Kidney (tissue), 13 donors: ENCODE measurements at regions not wholly inside any gene's neighbourhood (a gene's known extent, or its start where the extent isn't known, plus 50 kb on each side); places are given as distances from the start of the nearest gene placed in this dataset.

Experiments used
- DNase-seq, 5 donors: peaks; one replicate each; pipeline ENCODE4 v3.0.0-alpha.2; 2013 to 2020
- FAIRE-seq: peaks from 2 replicates; lab custom pipeline; 2012; peaks lifted over from hg19 to GRCh38; lab: Jason Lieb, UNC
- H3K27ac ChIP-seq, 2 donors: one replicate each; pipeline ENCODE4 v1.7.0; 2013; ENCODE audit warnings: low read depth in 2 of 2, low read length in 2 of 2, inconsistent platforms in 1 of 2
- H3K27me3 ChIP-seq: one replicate; pipeline ENCODE4 v1.7.1; 2013; ENCODE audit warnings: low read length, inconsistent platforms; ENCODE audit not compliant: control insufficient read depth, insufficient read depth
- H3K36me3 ChIP-seq, 3 donors: one replicate each; pipeline versions ENCODE4 v1.7.0 to v1.7.1; 2013; ENCODE audit warnings: low read length in 3 of 3, control low read depth in 1 of 3, inconsistent platforms in 1 of 3; ENCODE audit not compliant: insufficient read depth in 3 of 3, control insufficient read depth in 2 of 3
- H3K4me1 ChIP-seq, 3 donors: one replicate each; pipeline versions ENCODE4 v1.7.0 to v1.7.1; 2013; ENCODE audit warnings: low read length in 3 of 3, inconsistent platforms in 1 of 3, low read depth in 1 of 3; ENCODE audit not compliant: control insufficient read depth in 2 of 3, insufficient read depth in 2 of 3
- H3K4me3 ChIP-seq, 3 donors: one replicate each; pipeline versions ENCODE4 v1.7.0 to v1.8.1; 2013; ENCODE audit warnings: low read length in 3 of 3, control low read depth in 1 of 3, inconsistent platforms in 1 of 3
- H3K9ac ChIP-seq, 3 donors: one replicate each; pipeline versions ENCODE4 v1.7.0 to v1.7.1; 2013; ENCODE audit warnings: low read length in 3 of 3, control low read depth in 1 of 3, inconsistent platforms in 1 of 3
- H3K9me3 ChIP-seq, 3 donors: one replicate each; pipeline versions ENCODE4 v1.7.0 to v1.7.1; 2013; ENCODE audit warnings: low read length in 3 of 3, control low read depth in 1 of 3, inconsistent platforms in 1 of 3; ENCODE audit not compliant: control insufficient read depth in 2 of 3, insufficient read depth in 1 of 3
- CTCF ChIP-seq: IDR thresholded peaks from 3 replicates; pipeline ENCODE4 v1.5.1; 2012; ENCODE audit warnings: mild to moderate bottlenecking, moderate library complexity, borderline replicate concordance; ENCODE audit not compliant: insufficient read depth; ENCODE audit errors: extremely low read depth
- intact Hi-C: fragments of 100-400 bp; cut with DNase I; formaldehyde crosslinking; loops from one replicate; pipeline ENCODE4 v1.11.1; 2022
- donor health status: control.
- donor health status: control.
- donor health status: control.
- donor health status: control.
- donor health status: control.
- donor health status: DM: yes; HTN: yes; CAD: no.
- donor health status: Normal renal cell carcinoma (clear cell type).

- H3K4me3 ChIP-seq: no peak overlapping the region
- no peak overlapping the region for H3K27ac ChIP-seq
- intact Hi-C loops: no loop called here
- H3K9ac ChIP-seq: no peak overlapping the region
- no peaks in the 10 kb centered on the region for H3K27me3 ChIP-seq
- no peak for TF ChIP-seq CTCF
- peaks cover 0 to 14% (median 4%) of the 10 kb centered on the region in 3 donors for H3K9me3 ChIP-seq
- no peaks in the 10 kb centered on the region for H3K4me1 ChIP-seq
- FAIRE-seq (no peak), DNase-seq (no peak)
- no peaks in the 10 kb centered on the region for H3K36me3 ChIP-seq
Measured at GRCh38 chr9:22580788-22581187, 134.2 kb downstream of the DMRTA1 start.

DNA sequence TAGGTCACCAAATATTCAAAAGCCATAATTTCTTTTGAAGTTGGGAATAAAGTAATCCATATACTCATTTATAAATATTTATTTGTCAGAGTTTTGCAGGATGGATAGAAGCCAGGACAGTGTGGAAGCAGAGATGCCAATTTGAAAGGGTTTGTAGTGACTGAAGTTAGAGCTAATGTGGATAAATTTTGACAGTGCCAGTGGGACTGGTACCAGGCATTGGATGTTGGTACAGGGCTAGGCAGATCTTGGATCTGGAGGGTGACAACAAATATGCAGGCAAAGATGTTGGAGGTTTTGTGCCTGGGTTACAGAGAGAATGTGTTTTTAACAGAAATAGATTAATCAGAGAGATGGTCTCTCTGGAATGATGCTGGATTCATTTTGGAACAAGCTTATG lies 135.6 kb downstream of the DMRTA1 start:
- DNase-seq (no peak), FAIRE-seq (no peak)
- Histone ChIP-seq H3K27ac (no peak overlapping the region), H3K36me3 (no peaks in the 10 kb centered on the region), H3K9me3 (peaks cover 0 to 10% (median 2%) of the 10 kb centered on the region in 3 donors), H3K9ac (no peak overlapping the region), H3K4me3 (no peak overlapping the region), H3K4me1 (no peaks in the 10 kb centered on the region), H3K27me3 (no peaks in the 10 kb centered on the region)
- intact Hi-C loops: no loop called here
- no peak for TF ChIP-seq CTCF

GRCh38 chr9:22588918-22589317 lies 142.3 kb downstream of the DMRTA1 start:
- Histone ChIP-seq H3K4me1 (no peaks in the 10 kb centered on the region), H3K36me3 (no peaks in the 10 kb centered on the region), H3K9me3 (no peaks in the 10 kb centered on the region), H3K27ac (no peak overlapping the region), H3K9ac (no peak overlapping the region), H3K27me3 (no peaks in the 10 kb centered on the region), H3K4me3 (no peak overlapping the region)
- no peak for DNase-seq
- no peak for FAIRE-seq
- no peak for TF ChIP-seq CTCF
- intact Hi-C loops: no loop called here

- FAIRE-seq (no peak), DNase-seq (no peak)
- H3K4me3 ChIP-seq: no peak overlapping the region
- H3K9me3 ChIP-seq: no peaks in the 10 kb centered on the region
- no peaks in the 10 kb centered on the region for H3K27me3 ChIP-seq
- intact Hi-C loops: no loop called here
- no peak for TF ChIP-seq CTCF
- H3K9ac ChIP-seq: no peak overlapping the region
- H3K36me3 ChIP-seq: no peaks in the 10 kb centered on the region
- no peaks in the 10 kb centered on the region for H3K4me1 ChIP-seq
- no peak overlapping the region for H3K27ac ChIP-seq
Measured at GRCh38 chr9:22590336-22591033, 143.9 kb downstream of the DMRTA1 start.
